NCI-H2171 treated with DMSO at 0.1 percent for 48 hours (cell line): ENCODE measurements at regions not wholly inside any gene's neighbourhood (a gene's known extent, or its start where the extent isn't known, plus 50 kb on each side); places are given as distances from the start of the nearest gene placed in this dataset.
"Not testable (repeated sequence)": the region's sequence is repeated elsewhere in the genome, so short reads cannot be mapped to it uniquely, and the experiment has no call there.

ENCODE experiments used
- DNase-seq: peaks from one replicate; lab custom pipeline; 2025; lab: John Stamatoyannopoulos, UW

DNA sequence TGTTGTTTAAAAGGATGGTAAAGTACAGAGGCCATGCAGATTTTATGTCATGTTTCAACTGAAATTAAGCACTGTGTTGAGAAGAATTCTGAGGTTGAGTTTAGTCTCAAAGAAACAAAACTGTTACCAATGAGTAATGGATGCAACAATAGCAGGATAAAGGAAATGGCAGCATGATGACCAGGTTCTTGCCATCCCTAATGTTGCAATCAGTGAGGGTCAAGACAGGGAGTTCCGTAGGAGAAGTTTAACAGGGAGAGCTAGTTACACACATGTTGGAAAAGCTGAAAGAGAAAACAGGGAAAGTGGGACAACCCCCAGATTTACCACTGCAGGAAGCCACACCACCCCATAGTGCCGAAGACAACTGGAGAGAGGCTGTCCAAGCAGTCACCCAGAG is 343.8 kb upstream of the EPHA4 start:
- no peak for DNase-seq

DNA sequence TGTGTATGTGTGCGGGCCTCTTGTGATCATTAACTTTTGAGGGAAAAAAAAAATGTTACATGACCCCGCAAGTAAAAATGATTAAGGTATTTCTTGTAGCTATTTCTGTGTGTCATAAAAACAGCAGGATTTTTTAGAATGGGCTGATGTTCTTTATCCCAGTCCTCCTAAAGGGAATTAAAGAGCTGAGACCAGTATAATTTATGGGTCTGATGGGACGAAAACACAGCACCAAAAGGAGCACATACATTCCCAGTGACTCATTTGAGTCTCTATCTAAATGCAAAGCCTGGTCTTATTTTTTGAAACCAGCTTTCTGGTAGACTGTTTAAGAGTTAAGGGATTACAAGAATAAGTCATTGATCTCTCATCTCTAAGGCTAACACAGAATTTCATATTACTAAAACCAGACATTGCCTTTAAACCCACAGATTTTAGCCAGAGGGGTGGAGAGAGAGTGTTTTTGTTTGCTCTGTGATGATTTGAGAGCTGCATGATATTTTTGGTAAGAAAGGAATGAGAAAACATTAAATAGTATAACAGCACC is 342.3 kb upstream of the EPHA4 start:
- DNase-seq = no peak

DNA sequence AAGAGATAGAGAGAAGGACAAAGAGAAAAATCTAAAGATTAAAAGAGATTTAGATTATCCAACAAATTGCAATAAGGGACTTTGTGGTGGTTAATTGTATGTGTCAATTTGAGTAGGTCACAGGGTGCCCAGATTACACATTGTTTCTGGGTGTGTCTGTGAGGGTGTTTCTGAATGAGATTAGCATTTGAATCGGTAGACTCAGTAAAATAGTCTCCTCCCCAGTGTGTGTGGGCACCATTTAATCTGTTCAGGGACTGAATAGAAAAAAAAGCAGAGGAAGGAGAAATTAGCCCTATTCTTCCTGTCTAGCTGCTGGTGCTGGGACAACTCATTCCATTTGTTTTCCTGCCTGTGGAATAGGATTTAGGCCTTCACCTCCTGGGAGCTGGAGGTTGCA is 339.8 kb upstream of the EPHA4 start:
- no peak for DNase-seq

DNA sequence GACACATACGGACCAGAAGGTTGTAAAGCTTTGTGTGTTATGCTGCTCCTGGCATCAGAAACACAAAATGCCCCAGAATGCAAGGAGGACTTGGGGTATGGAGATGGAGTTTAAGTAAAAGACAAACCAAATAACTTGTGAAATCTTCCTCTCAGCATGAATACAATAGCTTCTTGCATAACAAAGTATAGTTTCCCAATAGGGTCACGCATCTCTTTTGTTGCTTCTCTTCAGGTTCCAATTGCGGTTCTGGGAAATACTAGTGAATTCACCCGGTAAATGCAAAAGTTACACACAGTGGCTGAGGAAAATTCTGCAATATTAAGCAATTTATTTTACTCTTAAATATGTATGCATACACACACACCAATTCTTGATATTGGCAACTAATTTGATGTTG is 339.2 kb upstream of the EPHA4 start:
- DNase-seq = no peak

DNA sequence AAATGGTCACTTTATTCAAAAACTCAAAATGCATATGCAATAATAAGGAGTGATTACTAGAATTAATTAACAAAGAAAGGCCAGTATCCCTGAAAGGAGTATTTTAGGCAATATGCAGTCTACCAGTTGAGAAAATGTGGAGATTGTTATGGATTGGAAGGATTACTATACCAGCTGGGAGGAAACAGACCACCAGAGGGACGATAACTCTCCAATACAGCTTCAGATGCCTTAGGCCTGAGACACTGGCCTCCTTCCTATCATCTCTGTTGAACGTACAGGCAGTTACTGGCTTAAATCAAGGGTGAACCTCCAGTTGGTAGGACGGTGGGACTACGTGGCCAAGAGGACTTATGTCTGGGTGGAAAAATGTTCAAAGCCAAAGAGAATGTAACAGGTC is 336.4 kb upstream of the EPHA4 start:
- DNase-seq = no peak

DNA sequence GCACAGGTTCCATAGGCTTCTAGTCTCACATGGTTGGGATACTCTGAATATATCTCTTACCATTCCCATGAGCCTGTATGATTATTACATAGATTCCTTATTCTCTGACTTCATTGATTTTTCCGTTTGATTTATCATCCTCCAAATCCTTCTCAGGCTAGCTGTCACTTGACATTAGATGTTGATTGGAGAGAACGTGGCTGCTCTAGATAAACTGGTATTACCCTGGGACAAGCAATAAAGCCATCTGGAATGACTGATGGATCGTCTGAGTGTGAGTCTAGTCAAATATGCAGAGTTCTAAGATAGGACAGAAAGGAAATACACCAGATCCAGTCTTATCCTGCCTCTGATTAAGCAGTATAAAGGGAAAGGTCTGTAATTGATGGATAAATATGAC is 325.6 kb upstream of the EPHA4 start:
- DNase-seq = no peak

DNA sequence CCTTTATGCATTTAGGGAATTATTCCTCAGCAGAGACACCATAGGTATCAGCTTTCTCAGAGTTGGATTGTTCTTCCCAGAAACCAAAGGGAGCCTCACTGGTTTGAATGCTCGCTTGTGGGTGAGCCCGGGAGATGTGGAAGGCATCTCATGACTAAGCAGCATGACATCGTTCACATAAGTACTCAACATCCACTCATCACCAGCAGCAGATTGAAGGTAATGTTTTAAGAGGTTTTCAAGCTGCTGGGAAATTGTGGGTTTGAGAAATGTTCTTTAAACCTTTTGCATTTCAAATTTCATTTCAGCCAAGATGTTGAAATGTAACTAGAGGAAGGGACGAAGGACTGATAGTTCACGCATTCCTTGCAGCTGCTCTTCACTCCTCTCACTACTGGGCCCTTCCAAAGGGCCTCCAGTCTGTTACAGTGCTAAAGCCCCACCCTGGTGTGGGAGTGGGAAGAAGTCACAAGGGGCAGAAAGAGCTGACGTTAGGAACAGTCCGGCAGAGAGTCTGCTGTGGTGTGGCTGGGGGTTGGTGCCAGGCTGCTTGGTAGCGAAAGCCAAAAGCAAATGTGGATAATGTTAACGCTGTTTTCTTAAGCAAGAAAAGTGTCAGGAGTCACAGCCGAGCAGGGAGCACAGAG is 324.5 kb upstream of the EPHA4 start:
- no peak for DNase-seq

DNA sequence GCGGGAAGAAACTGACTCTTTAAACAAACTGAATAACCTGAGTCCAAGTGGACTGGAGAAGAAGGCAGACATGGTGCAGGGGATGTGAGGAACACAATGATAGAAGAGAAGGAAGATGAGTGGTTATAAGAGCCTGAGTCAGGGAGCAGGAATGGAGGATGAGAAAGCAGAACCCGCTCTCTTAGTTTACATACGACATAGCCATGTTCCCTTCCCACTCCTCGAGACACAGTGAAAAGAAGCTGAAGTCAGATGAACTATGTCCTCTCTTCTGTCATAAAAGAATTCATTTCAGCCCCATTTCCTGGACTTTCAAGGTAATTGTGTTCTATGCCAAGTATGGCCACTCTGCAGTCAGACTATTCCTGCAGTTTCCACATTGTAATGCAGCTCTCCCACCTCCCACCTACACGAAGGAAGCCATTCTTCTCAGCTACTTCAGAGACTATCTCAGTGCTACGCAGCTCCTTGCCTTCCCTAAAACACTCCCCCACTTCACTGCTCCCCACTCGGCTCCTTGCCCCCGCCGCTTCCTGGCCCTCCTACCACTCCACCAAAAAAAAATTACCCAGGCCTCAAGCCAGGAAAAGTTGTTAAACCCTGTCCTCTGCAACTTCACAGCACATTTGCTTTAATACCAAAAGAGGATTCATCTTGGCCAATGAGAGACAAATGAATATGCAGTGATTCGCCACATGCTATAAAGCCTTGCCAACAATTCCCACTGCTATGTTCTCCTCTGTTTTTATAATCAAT is 323.4 kb upstream of the EPHA4 start:
- no peak for DNase-seq

DNA sequence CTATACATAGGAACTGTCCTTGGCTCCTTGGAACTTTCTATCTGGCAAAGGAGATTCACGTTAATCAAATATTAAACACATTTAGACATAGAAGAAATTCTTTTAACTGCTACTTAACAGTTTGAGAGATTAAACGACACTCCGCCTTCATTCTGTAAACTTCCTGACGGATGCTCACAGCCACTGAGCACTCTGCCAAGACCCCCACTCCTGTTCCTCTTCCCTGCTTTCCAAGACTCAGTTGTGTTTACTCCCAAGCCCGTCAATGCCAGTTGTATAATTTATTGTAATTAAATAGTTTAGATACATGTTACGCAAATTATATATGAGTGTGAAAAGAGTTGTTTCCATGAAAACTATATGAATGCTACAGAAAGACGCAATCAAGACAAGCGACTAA is 321.4 kb upstream of the EPHA4 start:
- no peak for DNase-seq

DNA sequence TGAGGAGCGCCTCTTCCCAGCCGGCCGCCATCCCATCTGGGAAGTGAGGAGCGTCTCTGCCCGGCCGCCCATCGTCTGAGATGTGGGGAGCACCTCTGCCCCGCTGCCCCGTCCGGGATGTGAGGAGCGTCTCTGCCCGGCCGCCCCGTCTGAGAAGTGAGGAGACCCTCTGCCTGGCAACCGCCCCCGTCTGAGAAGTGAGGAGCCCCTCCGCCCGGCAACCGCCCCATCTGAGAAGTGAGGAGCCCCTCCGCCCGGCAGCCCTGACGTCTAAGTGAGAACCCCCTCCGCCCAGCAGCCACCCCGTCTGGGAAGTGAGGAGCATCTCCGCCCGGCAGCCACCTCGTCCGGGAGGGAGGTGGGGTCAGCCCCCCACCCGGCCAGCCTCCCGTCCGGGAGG is 319.9 kb upstream of the EPHA4 start:
- not testable (repeated sequence) for DNase-seq

DNA sequence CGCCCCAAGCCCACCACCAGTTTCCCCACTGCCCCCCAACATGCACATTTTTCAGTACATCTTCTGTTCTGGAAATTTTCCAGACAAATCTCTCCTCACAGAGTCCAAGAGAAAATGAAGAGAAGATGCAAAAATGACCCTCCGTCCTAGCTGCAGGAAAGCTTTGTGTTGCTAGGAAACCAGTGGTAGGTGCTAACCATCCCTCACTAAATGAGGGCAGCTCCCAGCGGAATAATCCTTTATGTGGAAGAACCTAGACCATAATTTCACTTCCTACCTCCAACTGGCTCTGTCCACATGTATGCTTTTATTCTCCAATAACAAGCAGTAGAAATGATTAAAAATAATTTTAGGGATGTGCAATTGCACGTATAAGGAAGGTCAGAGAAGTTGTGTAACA is 311.9 kb upstream of the EPHA4 start:
- DNase-seq = no peak

DNA sequence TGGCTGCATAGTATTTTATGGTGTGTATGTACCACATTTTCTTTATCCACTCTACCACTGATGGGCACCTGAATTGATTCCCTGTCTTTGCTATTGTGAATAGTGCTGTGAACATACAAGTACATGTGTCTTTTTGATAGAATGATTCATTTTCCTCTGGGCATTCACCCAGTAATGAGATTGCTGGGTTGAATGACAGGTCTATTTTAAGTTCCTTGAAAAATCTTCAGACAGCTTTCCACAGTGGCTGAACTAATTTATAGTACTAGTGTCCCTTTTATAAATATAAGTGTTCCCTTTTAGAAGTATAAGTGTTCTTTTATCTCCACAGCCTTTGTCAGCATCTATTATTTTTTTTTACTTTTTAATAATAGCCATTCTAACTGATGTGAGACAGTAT is 303.9 kb upstream of the EPHA4 start:
- DNase-seq = no peak

DNA sequence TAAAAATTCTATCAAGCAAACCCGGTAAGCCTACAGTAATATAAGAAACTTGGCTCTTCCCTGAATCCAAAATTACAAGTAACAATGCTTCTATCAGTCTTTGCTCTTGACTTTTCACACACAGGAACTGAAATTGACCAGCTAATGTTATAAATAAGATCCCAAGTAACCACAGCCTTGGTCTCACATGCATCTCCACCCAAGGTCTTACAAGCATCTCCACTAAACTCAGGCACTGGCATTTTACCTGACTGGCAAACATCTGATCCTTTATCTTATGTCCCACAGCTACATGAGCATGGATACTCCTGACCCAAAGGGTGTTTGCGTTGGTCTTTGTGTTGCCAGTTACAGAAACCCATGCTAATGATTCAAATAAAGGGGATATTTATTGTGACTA is 302.3 kb upstream of the EPHA4 start:
- DNase-seq = no peak

DNA sequence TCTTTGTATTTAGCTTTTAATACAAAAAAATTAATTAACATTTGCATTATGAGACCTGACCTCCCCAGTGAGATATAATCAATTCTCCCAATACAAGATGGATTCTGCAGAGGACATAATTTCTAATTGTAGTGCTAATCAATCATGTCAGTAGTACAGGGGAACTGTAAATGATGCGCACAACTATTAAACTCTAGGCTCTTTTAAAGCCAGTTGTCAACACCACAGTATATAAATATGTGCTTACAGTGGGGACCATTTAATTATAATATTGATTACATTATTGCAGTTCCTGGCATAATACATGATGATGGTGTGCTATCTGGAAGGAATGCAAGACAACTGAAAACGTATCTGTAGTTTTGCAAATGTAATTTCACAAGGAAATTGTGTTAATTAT is 285.6 kb upstream of the EPHA4 start:
- DNase-seq = no peak

DNA sequence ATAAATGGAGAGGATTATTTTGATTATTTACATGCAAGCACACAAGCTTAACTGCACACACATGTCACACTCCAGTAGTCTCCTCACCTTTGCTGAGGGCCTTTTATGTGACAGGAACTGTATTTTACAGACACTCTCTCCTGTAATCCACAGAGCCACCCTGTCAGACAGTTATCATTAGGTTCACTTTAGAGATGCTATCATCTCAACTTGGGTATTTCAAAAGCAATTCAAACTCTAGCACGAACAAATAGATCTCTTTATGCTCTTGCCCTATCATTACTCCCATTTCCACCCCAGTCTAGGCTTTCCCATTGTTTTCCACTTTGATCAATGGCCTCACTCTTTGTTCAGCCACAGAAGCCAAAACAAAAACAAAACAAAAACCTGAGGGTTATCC is 281.2 kb upstream of the EPHA4 start:
- DNase-seq = no peak

DNA sequence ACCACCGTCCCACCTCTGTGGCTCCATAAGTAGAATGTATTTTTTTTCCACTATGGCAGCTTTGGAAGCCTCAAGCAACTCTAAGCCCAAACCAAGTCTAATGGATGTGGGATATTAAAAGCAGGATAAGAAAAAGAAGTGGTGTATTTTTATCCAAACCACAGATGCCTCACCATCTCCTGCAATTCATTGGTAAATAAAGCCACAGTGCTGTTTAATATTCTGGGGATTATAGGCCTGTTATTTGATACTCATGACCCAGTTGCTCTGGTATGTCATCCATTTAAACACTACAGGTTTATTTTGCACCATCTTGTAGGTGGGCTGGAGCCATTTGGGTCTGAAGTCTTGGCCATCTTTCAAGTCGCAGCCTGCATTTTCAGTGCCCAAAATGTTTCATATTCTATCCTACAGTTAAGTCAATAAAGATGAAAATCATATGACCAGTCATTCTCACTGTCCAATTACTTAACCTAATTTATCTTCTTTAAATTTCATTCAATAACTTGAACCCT is 279.5 kb upstream of the EPHA4 start:
- peak; percentile 16 for DNase-seq

DNA sequence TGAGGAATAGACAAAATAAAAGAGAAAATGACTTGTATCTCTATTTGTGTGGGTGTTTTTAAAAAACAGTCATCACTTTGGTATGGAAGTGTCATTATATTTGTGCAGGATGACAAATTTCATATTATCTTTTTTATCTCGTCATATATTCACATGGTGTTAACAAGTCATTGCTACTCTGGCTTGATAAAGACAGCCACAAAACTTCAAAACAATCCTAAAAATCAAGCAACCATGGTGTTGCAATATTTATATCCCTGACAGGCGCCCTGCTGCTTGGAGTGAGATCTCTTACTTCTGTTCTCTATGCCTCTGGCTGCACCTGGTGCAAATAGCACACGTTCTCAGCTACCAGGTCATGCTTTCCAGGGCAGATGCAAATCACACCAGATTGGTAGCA is 278.0 kb upstream of the EPHA4 start:
- DNase-seq = no peak

DNA sequence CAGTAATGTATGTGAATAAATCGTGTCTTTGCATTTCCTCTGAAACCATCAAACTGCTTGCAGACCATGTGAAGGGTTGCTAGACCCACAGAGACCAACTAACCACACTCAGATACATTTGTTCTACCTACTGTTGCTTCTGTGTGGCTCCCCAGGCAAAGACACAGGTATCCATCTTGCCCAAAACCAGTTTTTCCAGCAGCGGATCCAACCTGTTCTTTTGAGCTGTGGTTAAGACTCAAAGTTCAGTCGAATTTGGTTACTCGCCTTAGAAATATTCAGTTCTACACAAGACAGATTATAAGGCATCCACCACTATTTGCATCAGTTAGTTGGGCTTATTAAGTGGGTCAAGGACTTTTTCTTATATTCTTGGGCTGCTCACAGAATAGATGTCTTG is 276.2 kb upstream of the EPHA4 start:
- DNase-seq = no peak

DNA sequence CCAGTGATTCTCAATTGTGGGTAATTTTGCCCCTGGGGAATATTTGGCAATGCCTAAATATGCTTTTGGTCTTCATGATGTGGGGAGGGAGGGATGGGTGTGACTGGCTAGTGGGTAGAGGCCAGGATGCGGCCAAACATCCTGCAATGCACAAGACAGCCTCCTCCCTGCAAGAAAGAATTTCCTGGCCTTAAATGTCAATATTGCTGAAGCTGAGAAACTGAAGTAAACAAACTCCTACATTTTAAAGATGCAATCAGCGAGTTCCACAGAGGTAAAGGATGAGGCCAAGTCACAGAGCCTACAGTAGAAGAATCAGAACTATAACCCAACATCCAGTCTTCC is 272.9 kb upstream of the EPHA4 start:
- DNase-seq = no peak

DNA sequence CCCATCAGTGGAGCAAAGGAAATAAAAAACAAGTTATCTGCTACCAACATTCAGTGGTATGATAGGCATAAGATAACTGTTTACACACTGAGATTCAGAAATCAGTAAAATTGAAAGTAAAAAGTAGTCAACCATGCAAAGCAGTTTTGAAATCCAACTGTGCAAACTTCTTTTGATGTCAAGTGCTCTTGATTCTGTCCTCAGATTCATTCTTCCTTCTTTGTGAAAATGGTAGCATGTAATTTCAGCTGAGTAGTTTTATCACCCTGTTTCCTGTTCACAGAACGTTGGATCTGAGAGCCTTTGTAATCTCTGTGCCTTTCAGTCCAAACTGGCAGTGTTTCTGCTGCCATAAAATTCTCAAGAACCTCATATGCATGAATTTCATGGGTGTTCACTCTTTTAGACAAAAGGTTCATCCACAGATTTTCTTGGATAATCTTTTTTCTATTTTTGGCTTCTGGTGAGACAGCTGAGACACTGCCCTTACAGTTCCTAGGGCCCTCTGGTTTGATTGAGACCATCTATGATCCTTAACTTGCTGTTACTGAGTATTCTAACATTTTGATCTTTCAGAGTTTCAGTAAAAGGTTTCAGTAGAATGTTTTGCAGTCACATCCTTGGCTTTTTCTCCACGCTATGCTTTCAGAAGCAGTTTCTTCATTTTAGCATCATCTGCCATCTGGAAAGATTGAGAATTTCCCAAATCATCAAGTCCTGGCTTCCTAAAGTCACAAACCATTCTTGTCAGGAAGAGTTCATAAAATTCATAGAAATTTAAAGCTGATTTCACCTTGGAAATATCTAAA is 272.3 kb upstream of the EPHA4 start:
- DNase-seq = no peak

DNA sequence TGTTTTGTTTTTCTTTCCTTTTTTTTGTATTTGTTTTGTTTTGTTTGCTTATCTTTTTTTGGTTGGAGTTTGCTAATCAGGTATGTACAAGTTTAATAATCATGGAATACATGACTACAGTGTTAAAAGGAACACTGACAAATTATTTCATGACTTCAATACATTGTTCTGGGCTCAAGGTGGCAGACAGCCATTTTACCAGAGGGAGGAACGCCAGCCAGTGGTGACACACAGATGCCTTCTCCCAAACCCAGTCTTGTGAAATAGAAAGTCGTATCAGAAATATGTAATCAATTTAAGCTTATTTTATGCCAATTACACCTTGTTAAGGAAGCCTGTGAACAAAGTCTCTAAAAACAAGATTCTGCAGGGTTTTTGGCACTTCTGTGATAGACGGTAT is 264.0 kb upstream of the EPHA4 start:
- DNase-seq = no peak

DNA sequence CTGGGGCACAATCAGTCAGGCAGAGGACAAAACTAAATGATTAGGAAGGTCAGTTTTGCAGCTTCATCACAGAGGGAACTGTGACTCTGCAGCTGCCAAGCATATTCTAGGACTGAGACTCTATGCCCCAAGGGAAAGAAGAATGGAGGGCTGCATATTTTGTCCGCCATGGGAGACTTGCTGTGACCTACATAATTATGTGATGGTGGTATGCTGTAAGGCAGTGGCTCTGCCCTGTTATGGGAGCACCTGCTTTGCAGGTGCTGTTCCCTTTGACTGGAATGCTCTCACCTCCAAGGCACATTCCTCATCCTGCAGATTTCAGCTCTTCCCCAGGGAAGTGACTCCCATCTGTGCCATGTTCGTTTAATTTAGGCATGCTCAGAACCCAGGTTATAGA is 261.9 kb upstream of the EPHA4 start:
- peak; percentile 24 for DNase-seq

DNA sequence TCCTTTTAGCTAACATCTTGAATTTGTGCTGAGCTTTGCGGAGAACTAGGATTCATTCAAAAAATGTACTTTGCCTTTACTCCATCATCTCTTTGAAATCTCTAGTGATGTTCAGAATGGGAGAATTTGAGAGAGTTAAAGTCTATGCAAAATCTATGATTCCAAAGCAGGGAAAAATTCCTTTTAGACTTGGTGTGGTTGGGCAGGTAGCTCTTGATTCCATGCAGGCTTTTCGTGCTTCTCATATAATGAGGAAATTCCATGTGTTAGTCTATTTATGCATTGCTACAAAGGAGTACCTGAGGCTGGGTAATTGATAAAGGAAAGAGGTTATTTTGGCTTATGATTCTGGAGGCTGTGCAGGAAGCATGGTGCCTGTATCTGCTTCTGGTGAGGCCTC is 258.9 kb upstream of the EPHA4 start:
- DNase-seq = no peak
